ENCODE measurements at regions not wholly inside any gene's neighbourhood (a gene's known extent, or its start where the extent isn't known, plus 50 kb on each side); places are given as distances from the start of the nearest gene placed in this dataset.

DNA sequence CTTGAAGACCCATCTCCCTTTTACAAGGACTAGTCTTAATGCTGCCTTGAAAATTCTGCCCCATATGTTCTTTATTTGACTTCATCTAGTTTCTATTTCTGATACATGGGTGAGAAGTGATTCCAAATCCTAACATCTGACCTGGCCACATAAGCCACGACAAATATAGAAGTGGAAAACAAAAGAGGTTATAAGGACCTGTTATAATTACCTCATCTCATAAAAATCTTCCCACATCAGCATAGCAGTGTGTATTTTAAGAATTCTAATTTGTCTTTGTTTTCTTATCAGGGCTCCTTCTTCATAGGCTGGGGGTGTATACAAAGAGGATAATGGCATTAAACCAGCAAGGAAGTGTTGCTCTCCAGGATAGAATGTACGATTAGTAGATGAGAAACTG, 1007.4 kb downstream of the TTLL7 start:
- TF ChIP-seq, protein P1, sequence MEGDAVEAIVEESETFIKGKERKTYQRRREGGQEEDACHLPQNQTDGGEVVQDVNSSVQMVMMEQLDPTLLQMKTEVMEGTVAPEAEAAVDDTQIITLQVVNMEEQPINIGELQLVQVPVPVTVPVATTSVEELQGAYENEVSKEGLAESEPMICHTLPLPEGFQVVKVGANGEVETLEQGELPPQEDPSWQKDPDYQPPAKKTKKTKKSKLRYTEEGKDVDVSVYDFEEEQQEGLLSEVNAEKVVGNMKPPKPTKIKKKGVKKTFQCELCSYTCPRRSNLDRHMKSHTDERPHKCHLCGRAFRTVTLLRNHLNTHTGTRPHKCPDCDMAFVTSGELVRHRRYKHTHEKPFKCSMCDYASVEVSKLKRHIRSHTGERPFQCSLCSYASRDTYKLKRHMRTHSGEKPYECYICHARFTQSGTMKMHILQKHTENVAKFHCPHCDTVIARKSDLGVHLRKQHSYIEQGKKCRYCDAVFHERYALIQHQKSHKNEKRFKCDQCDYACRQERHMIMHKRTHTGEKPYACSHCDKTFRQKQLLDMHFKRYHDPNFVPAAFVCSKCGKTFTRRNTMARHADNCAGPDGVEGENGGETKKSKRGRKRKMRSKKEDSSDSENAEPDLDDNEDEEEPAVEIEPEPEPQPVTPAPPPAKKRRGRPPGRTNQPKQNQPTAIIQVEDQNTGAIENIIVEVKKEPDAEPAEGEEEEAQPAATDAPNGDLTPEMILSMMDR (IDR thresholded peaks at IDR 0.05) = no peak
- TF ChIP-seq POLR2A (IDR thresholded peaks at IDR 0.05) = no peak

Data from Peyer's patch (tissue), 4 donors.